DND-41 (cell line): ENCODE measurements at regions not wholly inside any gene's neighbourhood (a gene's known extent, or its start where the extent isn't known, plus 50 kb on each side); places are given as distances from the start of the nearest gene placed in this dataset.

Source experiments
- CTCF ChIP-seq: IDR thresholded peaks from 2 replicates; pipeline ENCODE4 v1.5.1; 2012; ENCODE audit warnings: borderline replicate concordance, low read length, moderate library complexity, mild to moderate bottlenecking; ENCODE audit not compliant: poor library complexity, severe bottlenecking; ENCODE audit errors: extremely low read depth
- EZH2 ChIP-seq: IDR thresholded peaks from 3 replicates; pipeline ENCODE4 v1.6.1; 2012; ENCODE audit warnings: borderline replicate concordance, low read depth, mild to moderate bottlenecking, moderate library complexity, low read length, inconsistent platforms; ENCODE audit not compliant: severe bottlenecking

GRCh38 chr2:7925506-7925905 lies 756.4 kb upstream of the ID2 start:
- TF ChIP-seq CTCF (no peak), EZH2 (no peak)
